ENCODE measurements at regions not wholly inside any gene's neighbourhood (a gene's known extent, or its start where the extent isn't known, plus 50 kb on each side); places are given as distances from the start of the nearest gene placed in this dataset.

GRCh38 chr12:123061441-123062205 lies 81.1 kb downstream of the ARL6IP4 start:
- TF ChIP-seq CTCF (IDR thresholded peaks at IDR 0.05) (no peak), EZH2 (IDR thresholded peaks at IDR 0.05; ENCODE audit: borderline replicate concordance, insufficient read depth, low read depth, low read length, poor library complexity, severe bottlenecking) (no peak)

Data from B cell (primary cell).